ENCODE measurements at regions not wholly inside any gene's neighbourhood (a gene's known extent, or its start where the extent isn't known, plus 50 kb on each side); places are given as distances from the start of the nearest gene placed in this dataset.

DNA sequence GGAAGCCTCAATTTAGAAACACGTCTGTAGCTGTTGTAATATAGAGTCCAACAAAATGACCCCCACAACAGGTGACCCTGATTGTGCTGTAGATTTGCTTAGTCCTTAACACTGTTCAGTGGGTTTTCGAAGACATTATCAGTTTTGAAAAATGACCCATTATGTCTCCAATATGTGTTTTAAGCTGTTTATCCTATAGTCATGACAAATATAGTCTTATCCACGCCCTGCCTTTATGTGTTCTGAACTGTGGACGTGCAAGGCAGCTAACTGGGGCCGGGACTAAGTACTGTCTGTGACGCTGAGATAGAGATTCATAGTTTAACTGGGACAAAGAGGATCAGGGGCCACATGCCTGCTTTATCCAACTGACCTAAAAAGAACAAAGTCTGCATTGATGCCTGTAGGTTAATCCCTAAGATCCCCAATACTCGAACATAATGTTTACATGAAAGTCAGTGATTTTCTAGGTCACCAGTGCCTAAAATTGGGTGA is 192.4 kb downstream of the CD83 start:
- TF ChIP-seq, protein P1, sequence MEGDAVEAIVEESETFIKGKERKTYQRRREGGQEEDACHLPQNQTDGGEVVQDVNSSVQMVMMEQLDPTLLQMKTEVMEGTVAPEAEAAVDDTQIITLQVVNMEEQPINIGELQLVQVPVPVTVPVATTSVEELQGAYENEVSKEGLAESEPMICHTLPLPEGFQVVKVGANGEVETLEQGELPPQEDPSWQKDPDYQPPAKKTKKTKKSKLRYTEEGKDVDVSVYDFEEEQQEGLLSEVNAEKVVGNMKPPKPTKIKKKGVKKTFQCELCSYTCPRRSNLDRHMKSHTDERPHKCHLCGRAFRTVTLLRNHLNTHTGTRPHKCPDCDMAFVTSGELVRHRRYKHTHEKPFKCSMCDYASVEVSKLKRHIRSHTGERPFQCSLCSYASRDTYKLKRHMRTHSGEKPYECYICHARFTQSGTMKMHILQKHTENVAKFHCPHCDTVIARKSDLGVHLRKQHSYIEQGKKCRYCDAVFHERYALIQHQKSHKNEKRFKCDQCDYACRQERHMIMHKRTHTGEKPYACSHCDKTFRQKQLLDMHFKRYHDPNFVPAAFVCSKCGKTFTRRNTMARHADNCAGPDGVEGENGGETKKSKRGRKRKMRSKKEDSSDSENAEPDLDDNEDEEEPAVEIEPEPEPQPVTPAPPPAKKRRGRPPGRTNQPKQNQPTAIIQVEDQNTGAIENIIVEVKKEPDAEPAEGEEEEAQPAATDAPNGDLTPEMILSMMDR (CRISPR knock-in tag; IDR thresholded peaks at IDR 0.05) = no peak
- TF ChIP-seq TAF1 (CRISPR knock-in tag; IDR thresholded peaks at IDR 0.05) (no peak), MXD4 (CRISPR knock-in tag; IDR thresholded peaks at IDR 0.05) (no peak)
- TF ChIP-seq, protein P2, sequence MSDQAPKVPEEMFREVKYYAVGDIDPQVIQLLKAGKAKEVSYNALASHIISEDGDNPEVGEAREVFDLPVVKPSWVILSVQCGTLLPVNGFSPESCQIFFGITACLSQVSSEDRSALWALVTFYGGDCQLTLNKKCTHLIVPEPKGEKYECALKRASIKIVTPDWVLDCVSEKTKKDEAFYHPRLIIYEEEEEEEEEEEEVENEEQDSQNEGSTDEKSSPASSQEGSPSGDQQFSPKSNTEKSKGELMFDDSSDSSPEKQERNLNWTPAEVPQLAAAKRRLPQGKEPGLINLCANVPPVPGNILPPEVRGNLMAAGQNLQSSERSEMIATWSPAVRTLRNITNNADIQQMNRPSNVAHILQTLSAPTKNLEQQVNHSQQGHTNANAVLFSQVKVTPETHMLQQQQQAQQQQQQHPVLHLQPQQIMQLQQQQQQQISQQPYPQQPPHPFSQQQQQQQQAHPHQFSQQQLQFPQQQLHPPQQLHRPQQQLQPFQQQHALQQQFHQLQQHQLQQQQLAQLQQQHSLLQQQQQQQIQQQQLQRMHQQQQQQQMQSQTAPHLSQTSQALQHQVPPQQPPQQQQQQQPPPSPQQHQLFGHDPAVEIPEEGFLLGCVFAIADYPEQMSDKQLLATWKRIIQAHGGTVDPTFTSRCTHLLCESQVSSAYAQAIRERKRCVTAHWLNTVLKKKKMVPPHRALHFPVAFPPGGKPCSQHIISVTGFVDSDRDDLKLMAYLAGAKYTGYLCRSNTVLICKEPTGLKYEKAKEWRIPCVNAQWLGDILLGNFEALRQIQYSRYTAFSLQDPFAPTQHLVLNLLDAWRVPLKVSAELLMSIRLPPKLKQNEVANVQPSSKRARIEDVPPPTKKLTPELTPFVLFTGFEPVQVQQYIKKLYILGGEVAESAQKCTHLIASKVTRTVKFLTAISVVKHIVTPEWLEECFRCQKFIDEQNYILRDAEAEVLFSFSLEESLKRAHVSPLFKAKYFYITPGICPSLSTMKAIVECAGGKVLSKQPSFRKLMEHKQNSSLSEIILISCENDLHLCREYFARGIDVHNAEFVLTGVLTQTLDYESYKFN (CRISPR knock-in tag; conservative IDR thresholded peaks at IDR 0.05) = no peak
- TF ChIP-seq, protein P3, sequence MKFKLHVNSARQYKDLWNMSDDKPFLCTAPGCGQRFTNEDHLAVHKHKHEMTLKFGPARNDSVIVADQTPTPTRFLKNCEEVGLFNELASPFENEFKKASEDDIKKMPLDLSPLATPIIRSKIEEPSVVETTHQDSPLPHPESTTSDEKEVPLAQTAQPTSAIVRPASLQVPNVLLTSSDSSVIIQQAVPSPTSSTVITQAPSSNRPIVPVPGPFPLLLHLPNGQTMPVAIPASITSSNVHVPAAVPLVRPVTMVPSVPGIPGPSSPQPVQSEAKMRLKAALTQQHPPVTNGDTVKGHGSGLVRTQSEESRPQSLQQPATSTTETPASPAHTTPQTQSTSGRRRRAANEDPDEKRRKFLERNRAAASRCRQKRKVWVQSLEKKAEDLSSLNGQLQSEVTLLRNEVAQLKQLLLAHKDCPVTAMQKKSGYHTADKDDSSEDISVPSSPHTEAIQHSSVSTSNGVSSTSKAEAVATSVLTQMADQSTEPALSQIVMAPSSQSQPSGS (CRISPR knock-in tag; IDR thresholded peaks at IDR 0.05) = no peak

Data from HepG2 (cell line).